Psoas muscle (tissue), 7 donors: ENCODE measurements at regions not wholly inside any gene's neighbourhood (a gene's known extent, or its start where the extent isn't known, plus 50 kb on each side); places are given as distances from the start of the nearest gene placed in this dataset.

ENCODE experiments used
- ATAC-seq, 4 donors: fragments of 200-7000 bp; cut with Tn5 transposase; one replicate each; pipeline ENCODE4 v1.9.1; 2020; ENCODE audit warnings: moderate library complexity in 3 of 4, mild to moderate bottlenecking in 2 of 4
- DNase-seq, 2 donors: peaks; one replicate each; pipeline ENCODE4 v3.0.0-alpha.2; 2020
- H3K27ac ChIP-seq: fragments of 200-600 bp; one replicate; pipeline ENCODE4 v1.8.0; 2022
- H3K27me3 ChIP-seq, 3 donors: fragments of 200-600 bp in 1 of 3; one replicate each; pipeline versions ENCODE4 v1.6.1 to v1.8.0; 2013 to 2022; ENCODE audit warnings: low read length in 2 of 3, mild to moderate bottlenecking in 2 of 3, moderate library complexity in 1 of 3; ENCODE audit not compliant: insufficient read depth in 3 of 3
- H3K36me3 ChIP-seq, 2 donors: fragments of 200-600 bp in 1 of 2; one replicate each; pipeline versions ENCODE4 v1.6.1 to v1.8.0; 2013 to 2022; ENCODE audit warnings: low read depth in 1 of 2, mild to moderate bottlenecking in 1 of 2, moderate library complexity in 1 of 2; ENCODE audit not compliant: insufficient read depth in 1 of 2
- H3K4me1 ChIP-seq: fragments of 200-600 bp; one replicate; pipeline ENCODE4 v1.8.0; 2022
- H3K4me3 ChIP-seq: fragments of 200-600 bp; one replicate; pipeline ENCODE4 v1.8.0; 2022; ENCODE audit warnings: mild to moderate bottlenecking
- H3K9me3 ChIP-seq: fragments of 200-600 bp; one replicate; pipeline ENCODE4 v1.8.0; 2022
- CTCF ChIP-seq: fragments of 200-600 bp; IDR thresholded peaks from one replicate; pipeline ENCODE4 v1.8.0; 2022; ENCODE audit warnings: antibody characterized with exemption
- WGBS, 3 donors: extraction: QIAGEN DNeasy Blood & Tissue Kit; methylation state at CpG; one replicate each; pipeline versions ENCODE4 v1.1.6 to v1.1.7; 2013; 5-methylcytosine and 5-hydroxymethylcytosine counted together
- intact Hi-C, 2 donors: fragments of 100-400 bp; cut with DNase I; formaldehyde crosslinking; loops; one replicate each; pipeline versions ENCODE4 v1.11.0 to v1.14.2; 2022
- donor health status: healthy with polysubstance abuse.
- donor health status: DM: no; HTN: no; CAD: no; lungs with moderate emphysema.
- donor health status: Bipolar disorder and iron deficiency.
- donor health status: healthy.
- donor health status: DM: yes; HTN: yes; CAD: no.
- donor health status: DM: no; HTN: no; CAD: no.
- donor health status: DM: yes; HTN: yes; CAD: no.

DNA sequence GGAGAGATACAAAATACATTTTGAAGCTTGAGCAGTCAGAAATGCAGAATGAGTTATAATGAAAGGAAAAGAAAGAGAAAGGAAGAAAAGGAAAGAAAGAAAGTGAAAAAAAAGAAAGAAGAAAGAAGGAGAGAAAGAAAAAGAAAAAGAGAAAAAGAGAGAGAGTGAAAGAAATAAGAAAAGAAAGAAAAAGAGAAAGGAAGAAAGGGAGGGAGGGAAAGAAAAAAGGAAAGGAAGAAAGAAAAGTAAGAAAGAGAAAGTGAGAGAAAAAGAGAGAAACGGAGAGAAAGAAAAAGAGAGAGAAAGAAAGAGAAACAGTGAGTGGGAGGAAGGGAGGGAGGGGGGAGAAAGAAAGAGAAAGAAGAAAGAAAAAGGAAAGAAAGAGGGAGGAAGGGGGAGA lies 549.9 kb downstream of the GALC start:
- DNase-seq (no peak), ATAC-seq (no peak)
- no peaks in the 10 kb centered on the region for H3K27me3 ChIP-seq
- H3K4me1 ChIP-seq: no peaks in the 10 kb centered on the region
- WGBS, 3 donors: 84 to 92% (median 91%) methylated on average over 1 of the region's 1 CpG
- H3K36me3 ChIP-seq: no peaks in the 10 kb centered on the region
- H3K9me3 ChIP-seq: no peaks in the 10 kb centered on the region
- intact Hi-C loops: no loop called here
- no peak overlapping the region for H3K4me3 ChIP-seq
- no peak for TF ChIP-seq CTCF
- no peak overlapping the region for H3K27ac ChIP-seq

DNA sequence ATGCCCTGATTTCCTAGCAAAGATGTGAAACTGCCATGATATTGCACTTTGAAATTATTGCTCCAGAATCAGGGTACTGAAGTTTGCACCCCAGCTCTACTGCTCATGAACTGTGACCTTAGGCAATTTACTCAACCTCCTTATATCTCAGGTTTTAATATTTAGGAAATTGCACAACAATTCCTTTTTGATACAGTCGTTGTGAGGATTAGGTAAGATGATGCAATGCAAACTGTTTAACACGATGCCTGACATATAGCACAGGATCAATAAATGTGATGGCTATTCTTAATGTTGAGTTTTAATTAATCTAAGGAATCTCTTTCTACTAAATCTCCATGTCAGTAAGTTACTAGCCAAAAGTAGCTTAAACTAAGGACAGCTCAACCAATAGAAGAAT lies 555.8 kb downstream of the GALC start:
- intact Hi-C loops: no loop called here
- WGBS, 3 donors: 72 to 77% (median 77%) methylated on average over 2 of the region's 2 CpGs
- H3K4me3 ChIP-seq: no peak overlapping the region
- no peak overlapping the region for H3K27ac ChIP-seq
- H3K9me3 ChIP-seq: no peaks in the 10 kb centered on the region
- no peaks in the 10 kb centered on the region for H3K4me1 ChIP-seq
- DNase-seq: no peak
- no peaks in the 10 kb centered on the region for H3K27me3 ChIP-seq
- H3K36me3 ChIP-seq: no peaks in the 10 kb centered on the region
- no peak for TF ChIP-seq CTCF
- no peak for ATAC-seq

GRCh38 chr14:87434680-87435079 lies 558.3 kb downstream of the GALC start:
- H3K27me3 ChIP-seq: no peaks in the 10 kb centered on the region
- no peak for DNase-seq
- no peak overlapping the region for H3K27ac ChIP-seq
- no peak for TF ChIP-seq CTCF
- ATAC-seq: no peak
- no peaks in the 10 kb centered on the region for H3K4me1 ChIP-seq
- no peak overlapping the region for H3K4me3 ChIP-seq
- H3K36me3 ChIP-seq: no peaks in the 10 kb centered on the region
- 55 to 66% (median 62%) methylated on average over 1 of the region's 1 CpG for WGBS, 3 donors
- H3K9me3 ChIP-seq: no peaks in the 10 kb centered on the region
- intact Hi-C loops: no loop called here

DNA sequence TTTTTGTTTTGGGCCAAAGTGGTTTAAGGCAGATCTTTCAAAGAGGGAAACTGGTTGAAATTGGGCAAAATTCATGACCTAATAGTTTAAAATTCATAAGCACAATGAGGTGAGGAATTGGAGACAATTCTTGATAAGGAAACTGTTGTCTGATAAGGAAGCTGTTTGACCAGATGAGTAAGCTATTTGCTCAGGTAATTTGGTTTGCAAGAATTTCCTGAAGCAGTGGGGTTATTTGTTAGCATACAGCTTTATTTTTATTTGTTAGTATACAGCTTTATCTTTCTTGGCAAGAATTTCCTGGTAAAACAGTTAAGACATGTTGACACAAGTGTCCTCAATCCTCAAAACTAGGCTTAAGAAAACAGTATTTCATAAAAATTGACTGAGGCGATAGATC lies 559.0 kb downstream of the GALC start:
- no peaks in the 10 kb centered on the region for H3K27me3 ChIP-seq
- 90 to 96% (median 91%) methylated on average over 1 of the region's 1 CpG for WGBS, 3 donors
- no peaks in the 10 kb centered on the region for H3K4me1 ChIP-seq
- H3K27ac ChIP-seq: no peak overlapping the region
- no peaks in the 10 kb centered on the region for H3K36me3 ChIP-seq
- no peak for TF ChIP-seq CTCF
- no peak for DNase-seq
- no peaks in the 10 kb centered on the region for H3K9me3 ChIP-seq
- no peak for ATAC-seq
- H3K4me3 ChIP-seq: no peak overlapping the region
- intact Hi-C loops: no loop called here

GRCh38 chr14:87432698-87433097 lies 560.3 kb downstream of the GALC start:
- Histone ChIP-seq H3K9me3 (no peaks in the 10 kb centered on the region), H3K27me3 (no peaks in the 10 kb centered on the region), H3K36me3 (no peaks in the 10 kb centered on the region), H3K27ac (no peak overlapping the region), H3K4me1 (no peaks in the 10 kb centered on the region), H3K4me3 (no peak overlapping the region)
- 92 to 94% (median 93%) methylated on average over 6 of the region's 6 CpGs for WGBS, 3 donors
- TF ChIP-seq CTCF: no peak
- no peak for ATAC-seq
- DNase-seq: no peak
- intact Hi-C loops: no loop called here
